WI38 (cell line): ENCODE measurements at regions not wholly inside any gene's neighbourhood (a gene's known extent, or its start where the extent isn't known, plus 50 kb on each side); places are given as distances from the start of the nearest gene placed in this dataset.

Source experiments
- H3K4me3 ChIP-seq: 2 replicates; pipeline ENCODE4 v1.5.1; 2011; ENCODE audit warnings: low read depth, mild to moderate bottlenecking, control low read depth, low read length
- CTCF ChIP-seq: IDR thresholded peaks from 2 replicates; pipeline ENCODE4 v1.5.1; 2012; ENCODE audit warnings: low read depth, mild to moderate bottlenecking, control low read depth, low read length

GRCh38 chr3:99071096-99071495, 169.6 kb upstream of the DCBLD2 start:
- no peak overlapping the region for H3K4me3 ChIP-seq
- TF ChIP-seq CTCF: no peak

GRCh38 chr3:99069973-99070372, 168.5 kb upstream of the DCBLD2 start:
- TF ChIP-seq CTCF: no peak
- H3K4me3 ChIP-seq: no peak overlapping the region

- no peak overlapping the region for H3K4me3 ChIP-seq
- no peak for TF ChIP-seq CTCF
Measured at GRCh38 chr3:99066863-99067262, 165.4 kb upstream of the DCBLD2 start.

GRCh38 chr3:99049164-99049563, 147.7 kb upstream of the DCBLD2 start:
- no peak for TF ChIP-seq CTCF
- H3K4me3 ChIP-seq: no peak overlapping the region

GRCh38 chr3:99041747-99042146, 140.3 kb upstream of the DCBLD2 start:
- H3K4me3 ChIP-seq: no peak overlapping the region
- TF ChIP-seq CTCF: no peak

- H3K4me3 ChIP-seq: no peak overlapping the region
- no peak for TF ChIP-seq CTCF
Measured at GRCh38 chr3:99031778-99032177, 130.3 kb upstream of the DCBLD2 start.

- TF ChIP-seq CTCF: peak; percentile 31; the same call in 1 of the 2 replicates
- no peak overlapping the region for H3K4me3 ChIP-seq
Measured at GRCh38 chr3:99023590-99024192, 122.2 kb upstream of the DCBLD2 start.
